ENCODE measurements at regions not wholly inside any gene's neighbourhood (a gene's known extent, or its start where the extent isn't known, plus 50 kb on each side); places are given as distances from the start of the nearest gene placed in this dataset.

GRCh38 chr1:215502081-215502480, 65.0 kb upstream of the KCTD3 start:
- no peak for DNase-seq
- Histone ChIP-seq H3K9me3 (no peaks in the 10 kb centered on the region), H3K4me3 (no peak overlapping the region), H3K36me3 (no peaks in the 10 kb centered on the region), H3K4me1 (no peaks in the 10 kb centered on the region), H3K27me3 (no peaks in the 10 kb centered on the region), H3K27ac (no peak overlapping the region)
- intact Hi-C loops (cut with DNase I; ENCODE audit: low total_unique reads), result no loop called here
- TF ChIP-seq POLR2A (IDR thresholded peaks at IDR 0.05) (no peak), POLR2AphosphoS5 (IDR thresholded peaks at IDR 0.05) (no peak), EP300 (IDR thresholded peaks at IDR 0.05; ENCODE audit: low read depth) (no peak), CTCF (IDR thresholded peaks at IDR 0.05) (no peak)
- WGBS, 2 donors (ENCODE audit: low coverage in 1 of 2), result 68% methylated on average over 1 of the region's 1 CpG; no CpG with 5 or more reads in 1 of the 2 donors
- in situ Hi-C loops (cut with MboI; ENCODE audit: low pct_ligation_motif_present in 1 of 4, low pct_unique_long_range_greater_than_20kb in 1 of 4, low sequenced_read_pairs in 3 of 4), result loop anchor here in 2 of 4 donors (25.0 kb wide), 2 partner anchors 840 to 865 kb away; no protein-coding TSS in a partner anchor

GRCh38 chr1:215507119-215507518, 60.0 kb upstream of the KCTD3 start:
- WGBS, 2 donors (ENCODE audit: low coverage in 1 of 2), result 54 to 80% methylated on average over 1 of the region's 1 CpG
- Histone ChIP-seq H3K36me3 (no peaks in the 10 kb centered on the region), H3K27me3 (no peaks in the 10 kb centered on the region), H3K4me1 (no peaks in the 10 kb centered on the region), H3K4me3 (no peak overlapping the region), H3K9me3 (peaks cover 4 to 10% of the 10 kb centered on the region in 2 donors), H3K27ac (no peak overlapping the region)
- TF ChIP-seq POLR2AphosphoS5 (IDR thresholded peaks at IDR 0.05) (no peak), EP300 (IDR thresholded peaks at IDR 0.05; ENCODE audit: low read depth) (no peak), CTCF (IDR thresholded peaks at IDR 0.05) (no peak), POLR2A (IDR thresholded peaks at IDR 0.05) (no peak)
- no peak for DNase-seq
- in situ Hi-C loops (cut with MboI; ENCODE audit: low pct_ligation_motif_present in 1 of 4, low pct_unique_long_range_greater_than_20kb in 1 of 4, low sequenced_read_pairs in 3 of 4) (loop anchor here in 2 of 4 donors (25.0 kb wide), 2 partner anchors 845 to 870 kb away; no protein-coding TSS in a partner anchor), intact Hi-C loops (cut with DNase I; ENCODE audit: low total_unique reads) (no loop called here)

GRCh38 chr1:215508311-215508710, 58.8 kb upstream of the KCTD3 start:
- no peaks in the 10 kb centered on the region for H3K36me3 ChIP-seq
- no peak overlapping the region for H3K4me3 ChIP-seq
- in situ Hi-C loops (cut with MboI; ENCODE audit: low pct_ligation_motif_present in 1 of 4, low pct_unique_long_range_greater_than_20kb in 1 of 4, low sequenced_read_pairs in 3 of 4) (loop anchor here in 2 of 4 donors (25.0 kb wide), 2 partner anchors 846 to 871 kb away; no protein-coding TSS in a partner anchor), intact Hi-C loops (cut with DNase I; ENCODE audit: low total_unique reads) (no loop called here)
- WGBS, 2 donors (ENCODE audit: low coverage in 1 of 2), result 86 to 89% methylated on average over 3 of the region's 3 CpGs
- TF ChIP-seq EP300 (IDR thresholded peaks at IDR 0.05; ENCODE audit: low read depth), result no peak
- TF ChIP-seq POLR2A (IDR thresholded peaks at IDR 0.05), result no peak
- no peak for TF ChIP-seq CTCF (IDR thresholded peaks at IDR 0.05)
- no peaks in the 10 kb centered on the region for H3K4me1 ChIP-seq
- no peak for DNase-seq
- H3K27me3 ChIP-seq, result no peaks in the 10 kb centered on the region
- H3K9me3 ChIP-seq, result peaks cover 7 to 10% of the 10 kb centered on the region in 2 donors
- no peak overlapping the region for H3K27ac ChIP-seq

Data from transverse colon (tissue), 4 donors.